ENCODE measurements at regions not wholly inside any gene's neighbourhood (a gene's known extent, or its start where the extent isn't known, plus 50 kb on each side); places are given as distances from the start of the nearest gene placed in this dataset.

GRCh38 chr9:38160613-38161215 is 91.7 kb upstream of the SHB start:
- no peak overlapping the region for H3K27ac ChIP-seq (ENCODE audit: low read length)
- no peaks in the 10 kb centered on the region for H4K20me1 ChIP-seq (ENCODE audit: insufficient read depth, low read length)
- no peaks in the 10 kb centered on the region for H3K9me3 ChIP-seq (ENCODE audit: insufficient read depth, low read length)
- H3K27me3 ChIP-seq (ENCODE audit: low read depth, low read length), result no peaks in the 10 kb centered on the region
- H2AFZ ChIP-seq (ENCODE audit: low read depth, low read length), result 0 out of 2 replicates have a peak overlapping the region, but pooled peaks have one; percentile 9
- no peak overlapping the region for H3K4me2 ChIP-seq (ENCODE audit: low read length)
- no peaks in the 10 kb centered on the region for H3K36me3 ChIP-seq (replicated peaks; ENCODE audit: low read depth, low read length)
- H3K9ac ChIP-seq (ENCODE audit: low read length), result no peak overlapping the region
- H3K4me1 ChIP-seq (ENCODE audit: low read length), result 0 out of 2 replicates have a peak, but pooled peaks cover 2% of the 10 kb centered on the region
- no peaks in the 10 kb centered on the region for H3K79me2 ChIP-seq (ENCODE audit: low read length)
- TF ChIP-seq CTCF (IDR thresholded peaks at IDR 0.05; ENCODE audit: low read depth, low read length) (peak; percentile 90), EZH2phosphoT487 (IDR thresholded peaks at IDR 0.05; ENCODE audit: low read depth) (no peak)
- no peak overlapping the region for H3K4me3 ChIP-seq (ENCODE audit: low read length)

- H3K27me3 ChIP-seq (ENCODE audit: low read depth, low read length), result no peaks in the 10 kb centered on the region
- no peak overlapping the region for H3K27ac ChIP-seq (ENCODE audit: low read length)
- no peak overlapping the region for H3K4me3 ChIP-seq (ENCODE audit: low read length)
- TF ChIP-seq CTCF (IDR thresholded peaks at IDR 0.05; ENCODE audit: low read depth, low read length), result no peak
- no peak for TF ChIP-seq EZH2phosphoT487 (IDR thresholded peaks at IDR 0.05; ENCODE audit: low read depth)
- no peaks in the 10 kb centered on the region for H3K79me2 ChIP-seq (ENCODE audit: low read length)
- no peak overlapping the region for H2AFZ ChIP-seq (ENCODE audit: low read depth, low read length)
- H3K4me1 ChIP-seq (ENCODE audit: low read length), result 0 out of 2 replicates have a peak, but pooled peaks cover 2% of the 10 kb centered on the region
- H3K36me3 ChIP-seq (replicated peaks; ENCODE audit: low read depth, low read length), result no peaks in the 10 kb centered on the region
- H4K20me1 ChIP-seq (ENCODE audit: insufficient read depth, low read length), result no peaks in the 10 kb centered on the region
- H3K4me2 ChIP-seq (ENCODE audit: low read length), result no peak overlapping the region
- H3K9ac ChIP-seq (ENCODE audit: low read length), result no peak overlapping the region
- no peaks in the 10 kb centered on the region for H3K9me3 ChIP-seq (ENCODE audit: insufficient read depth, low read length)
Observed at GRCh38 chr9:38159599-38159998, 90.6 kb upstream of the SHB start.

DNA sequence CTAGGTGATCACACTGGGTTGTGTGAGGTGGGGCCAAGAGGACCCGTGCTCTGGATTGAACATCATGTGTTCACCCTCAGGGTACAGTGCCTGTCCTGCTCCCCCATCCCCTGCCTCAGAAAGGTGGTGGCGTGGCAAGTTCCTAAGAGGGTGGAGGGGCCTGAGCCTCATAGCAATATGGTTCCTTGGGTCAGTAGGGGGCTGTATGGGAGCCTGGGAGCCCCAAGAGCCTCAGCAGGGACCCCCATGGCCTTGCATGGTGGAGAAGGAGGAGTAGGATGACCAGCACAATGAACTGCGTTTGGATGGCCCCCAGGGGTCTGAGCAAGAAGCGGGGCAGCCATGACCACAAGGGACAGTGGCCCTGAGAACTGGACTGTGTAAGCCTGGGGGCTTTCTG is 89.6 kb upstream of the SHB start:
- Histone ChIP-seq H4K20me1 (ENCODE audit: insufficient read depth, low read length) (no peaks in the 10 kb centered on the region), H3K4me2 (ENCODE audit: low read length) (no peak overlapping the region), H3K9ac (ENCODE audit: low read length) (no peak overlapping the region), H3K27me3 (ENCODE audit: low read depth, low read length) (no peaks in the 10 kb centered on the region), H3K9me3 (ENCODE audit: insufficient read depth, low read length) (no peaks in the 10 kb centered on the region), H3K36me3 (replicated peaks; ENCODE audit: low read depth, low read length) (no peaks in the 10 kb centered on the region), H3K4me3 (ENCODE audit: low read length) (no peak overlapping the region), H3K27ac (ENCODE audit: low read length) (no peak overlapping the region), H3K4me1 (ENCODE audit: low read length) (0 out of 2 replicates have a peak, but pooled peaks cover 2% of the 10 kb centered on the region), H2AFZ (ENCODE audit: low read depth, low read length) (no peak overlapping the region), H3K79me2 (ENCODE audit: low read length) (no peaks in the 10 kb centered on the region)
- TF ChIP-seq CTCF (IDR thresholded peaks at IDR 0.05; ENCODE audit: low read depth, low read length), result no peak

- no peak overlapping the region for H3K4me2 ChIP-seq (ENCODE audit: low read length)
- H3K27me3 ChIP-seq (ENCODE audit: low read depth, low read length), result no peaks in the 10 kb centered on the region
- H2AFZ ChIP-seq (ENCODE audit: low read depth, low read length), result no peak overlapping the region
- H3K36me3 ChIP-seq (replicated peaks; ENCODE audit: low read depth, low read length), result no peaks in the 10 kb centered on the region
- H3K27ac ChIP-seq (ENCODE audit: low read length), result no peak overlapping the region
- H3K9me3 ChIP-seq (ENCODE audit: insufficient read depth, low read length), result no peaks in the 10 kb centered on the region
- no peaks in the 10 kb centered on the region for H3K79me2 ChIP-seq (ENCODE audit: low read length)
- 0 out of 2 replicates have a peak, but pooled peaks cover 2% of the 10 kb centered on the region for H3K4me1 ChIP-seq (ENCODE audit: low read length)
- H4K20me1 ChIP-seq (ENCODE audit: insufficient read depth, low read length), result no peaks in the 10 kb centered on the region
- no peak overlapping the region for H3K4me3 ChIP-seq (ENCODE audit: low read length)
- no peak overlapping the region for H3K9ac ChIP-seq (ENCODE audit: low read length)
- TF ChIP-seq EZH2phosphoT487 (IDR thresholded peaks at IDR 0.05; ENCODE audit: low read depth) (no peak), CTCF (IDR thresholded peaks at IDR 0.05; ENCODE audit: low read depth, low read length) (no peak)
Observed at GRCh38 chr9:38157711-38158110, 88.7 kb upstream of the SHB start.

All from OCI-LY3 (cell line).